ENCODE measurements at regions not wholly inside any gene's neighbourhood (a gene's known extent, or its start where the extent isn't known, plus 50 kb on each side); places are given as distances from the start of the nearest gene placed in this dataset.

GRCh38 chr11:127709960-127710359 is 709.4 kb upstream of the KIRREL3 start (continued):
- no peak for TF ChIP-seq CBFB (IDR thresholded peaks at IDR 0.05; ENCODE audit: low read depth)
- TF ChIP-seq CEBPB (IDR thresholded peaks at IDR 0.05; ENCODE audit: borderline replicate concordance in 1 of 2, low read depth in 2 of 2, low read length in 2 of 2): no peak
- no peak for TF ChIP-seq SRF (IDR thresholded peaks at IDR 0.05; ENCODE audit: low read depth in 2 of 2, low read length in 2 of 2)
- no peak for TF ChIP-seq IKZF2 (IDR thresholded peaks at IDR 0.05)
- no peak for TF ChIP-seq KAT2A (conservative IDR thresholded peaks at IDR 0.05; ENCODE audit: control insufficient read depth, low read depth, low read length)
- TF ChIP-seq ATF3 (IDR thresholded peaks at IDR 0.05; ENCODE audit: borderline replicate concordance, extremely low read depth, low read depth, low read length): no peak
- TF ChIP-seq FOXM1 (IDR thresholded peaks at IDR 0.05; ENCODE audit: low read depth, low read length): no peak
- TF ChIP-seq SMAD5 (IDR thresholded peaks at IDR 0.05; ENCODE audit: low read depth): no peak
- TF ChIP-seq SPI1 (IDR thresholded peaks at IDR 0.05; ENCODE audit: borderline replicate concordance, insufficient read depth, low read depth, low read length): no peak
- TF ChIP-seq RAD21 (IDR thresholded peaks at IDR 0.05; ENCODE audit: insufficient read depth, low read depth, low read length): no peak
- no peak for TF ChIP-seq SIN3A (IDR thresholded peaks at IDR 0.05; ENCODE audit: low read depth, low read length)
- TF ChIP-seq MTA2 (IDR thresholded peaks at IDR 0.05; ENCODE audit: low read depth): no peak
- TF ChIP-seq ESRRA (IDR thresholded peaks at IDR 0.05; ENCODE audit: low read length): no peak
- no peak for TF ChIP-seq MEF2A (IDR thresholded peaks at IDR 0.05; ENCODE audit: insufficient read depth, low read depth, low read length)
- TF ChIP-seq EED (IDR thresholded peaks at IDR 0.05; ENCODE audit: low read depth): no peak

GRCh38 chr11:127693686-127694085 is 693.1 kb upstream of the KIRREL3 start:
- intact Hi-C loops (cut with micrococcal nuclease; ENCODE audit: unreplicated experiment) (no loop called here), in situ Hi-C loops (cut with MboI) (no loop called here)
- DNase-seq (ENCODE audit: low read depth, low spot score) (no peak), ATAC-seq (no peak), FAIRE-seq (no peak)
- Histone ChIP-seq H3K27ac (ENCODE audit: control insufficient read depth, insufficient read depth) (no peak overlapping the region), H3K4me2 (ENCODE audit: control insufficient read depth, insufficient read depth) (no peak overlapping the region), H3K4me1 (ENCODE audit: control insufficient read depth, insufficient read depth, low read length) (no peaks in the 10 kb centered on the region), H3K27me3 (replicated peaks in 1 of 2; ENCODE audit: control insufficient read depth in 2 of 2, insufficient read depth in 2 of 2, low read length in 1 of 2) (no peaks in the 10 kb centered on the region), H3K9me3 (replicated peaks; ENCODE audit: control insufficient read depth, insufficient read depth, low read length) (no peaks in the 10 kb centered on the region), H3K9ac (ENCODE audit: control insufficient read depth, insufficient read depth, low read length) (no peak overlapping the region), H3K4me3 (no peak overlapping the region), H2AFZ (ENCODE audit: control insufficient read depth, low read depth, low read length) (no peak overlapping the region), H3K36me3 (ENCODE audit: control insufficient read depth in 2 of 2, insufficient read depth in 2 of 2, low read length in 1 of 2) (no peaks in the 10 kb centered on the region), H3K79me2 (ENCODE audit: control insufficient read depth, insufficient read depth, low read length) (no peaks in the 10 kb centered on the region), H4K20me1 (ENCODE audit: control insufficient read depth, insufficient read depth) (no peaks in the 10 kb centered on the region)
- ChIA-PET POLR2A (no interaction called here), CTCF (no interaction called here), RAD21 (ENCODE audit: unreplicated experiment) (no interaction called here), SMC1A (ENCODE audit: uncharacterized antibody, unreplicated experiment) (no interaction called here)
- no TSS peak for BruUV-seq (replicated peaks)
- WGBS (ENCODE audit: insufficient coverage, insufficient replicate concordance, low lambda C conversion rate, missing lambda C conversion rate): 0% methylated on average over 3 of the region's 3 CpGs
- no peak for TF ChIP-seq CBX5 (IDR thresholded peaks at IDR 0.05; ENCODE audit: low read depth)
- TF ChIP-seq TBL1XR1 (IDR thresholded peaks at IDR 0.05; ENCODE audit: low read depth, low read length): no peak
- TF ChIP-seq MEF2A (IDR thresholded peaks at IDR 0.05; ENCODE audit: insufficient read depth, low read depth, low read length): no peak
- no peak for TF ChIP-seq EED (IDR thresholded peaks at IDR 0.05; ENCODE audit: low read depth)
- no peak for TF ChIP-seq RFX5 (IDR thresholded peaks at IDR 0.05; ENCODE audit: low read depth, low read length)
- TF ChIP-seq ETV6 (conservative IDR thresholded peaks at IDR 0.05 in 1 of 2, IDR thresholded peaks at IDR 0.05 in 1 of 2; ENCODE audit: borderline replicate concordance in 1 of 2, low read depth in 1 of 2): no peak
- TF ChIP-seq YBX1 (IDR thresholded peaks at IDR 0.05): no peak
- no peak for TF ChIP-seq HDGF (IDR thresholded peaks at IDR 0.05)
- TF ChIP-seq MEF2B (IDR thresholded peaks at IDR 0.05; ENCODE audit: partially characterized antibody, poor library complexity, severe bottlenecking): no peak
- no peak for TF ChIP-seq BRCA1 (IDR thresholded peaks at IDR 0.05; ENCODE audit: low read depth, low read length)
- no peak for TF ChIP-seq ELK1 (IDR thresholded peaks at IDR 0.05; ENCODE audit: low read depth, low read length)
- TF ChIP-seq SMC3 (IDR thresholded peaks at IDR 0.05; ENCODE audit: borderline replicate concordance, low read length): no peak
- TF ChIP-seq RBBP5 (conservative IDR thresholded peaks at IDR 0.05): no peak
- TF ChIP-seq CREB1 (IDR thresholded peaks at IDR 0.05; ENCODE audit: low read depth): no peak
- TF ChIP-seq RAD51 (IDR thresholded peaks at IDR 0.05): no peak

All from GM12878 (cell line).